ENCODE measurements at regions not wholly inside any gene's neighbourhood (a gene's known extent, or its start where the extent isn't known, plus 50 kb on each side); places are given as distances from the start of the nearest gene placed in this dataset.

- 66 to 75% methylated on average over 3 of the region's 3 CpGs for WGBS, 2 donors
Measured at GRCh38 chr6:145241039-145241438, 494.3 kb downstream of the EPM2A start.

GRCh38 chr6:145241721-145242120 is 493.6 kb downstream of the EPM2A start:
- intact Hi-C loops (cut with DNase I; ENCODE audit: low total_unique reads) = no loop called here
- 52 to 55% methylated on average over 3 of the region's 3 CpGs for WGBS, 2 donors
- DNase-seq = no peak
- TF ChIP-seq POLR2A (IDR thresholded peaks at IDR 0.05) (no peak), CTCF (IDR thresholded peaks at IDR 0.05) (no peak)
- Histone ChIP-seq H3K4me3 (no peak overlapping the region), H3K4me1 (no peaks in the 10 kb centered on the region), H3K27me3 (no peaks in the 10 kb centered on the region), H3K36me3 (ENCODE audit: low read depth, missing control alignments) (no peaks in the 10 kb centered on the region), H3K9me3 (no peaks in the 10 kb centered on the region), H3K27ac (no peak overlapping the region)

More at GRCh38 chr6:145241039-145241438, 494.3 kb downstream of the EPM2A start:
- no peak for TF ChIP-seq CTCF (IDR thresholded peaks at IDR 0.05)
- no peak for TF ChIP-seq POLR2A (IDR thresholded peaks at IDR 0.05)
- no peaks in the 10 kb centered on the region for H3K27me3 ChIP-seq
- no peaks in the 10 kb centered on the region for H3K36me3 ChIP-seq (ENCODE audit: low read depth, missing control alignments)
- H3K4me3 ChIP-seq = no peak overlapping the region
- intact Hi-C loops (cut with DNase I; ENCODE audit: low total_unique reads) = no loop called here
- no peaks in the 10 kb centered on the region for H3K9me3 ChIP-seq
- H3K4me1 ChIP-seq = no peaks in the 10 kb centered on the region
- H3K27ac ChIP-seq = no peak overlapping the region
- DNase-seq = no peak

GRCh38 chr6:145244349-145245100 is 490.8 kb downstream of the EPM2A start:
- H3K9me3 ChIP-seq = no peaks in the 10 kb centered on the region
- no peaks in the 10 kb centered on the region for H3K27me3 ChIP-seq
- DNase-seq = no peak
- 76 to 86% methylated on average over 3 of the region's 3 CpGs for WGBS, 2 donors
- intact Hi-C loops (cut with DNase I; ENCODE audit: low total_unique reads) = no loop called here
- no peak overlapping the region for H3K27ac ChIP-seq
- no peak overlapping the region for H3K4me3 ChIP-seq
- H3K36me3 ChIP-seq (ENCODE audit: low read depth, missing control alignments) = no peaks in the 10 kb centered on the region
- H3K4me1 ChIP-seq = no peaks in the 10 kb centered on the region
- TF ChIP-seq POLR2A (IDR thresholded peaks at IDR 0.05) (no peak), CTCF (IDR thresholded peaks at IDR 0.05) (no peak)

GRCh38 chr6:145245119-145245518 is 490.2 kb downstream of the EPM2A start:
- H3K27ac ChIP-seq = no peak overlapping the region
- WGBS, 2 donors = 65 to 78% methylated on average over 4 of the region's 4 CpGs
- no peaks in the 10 kb centered on the region for H3K4me1 ChIP-seq
- intact Hi-C loops (cut with DNase I; ENCODE audit: low total_unique reads) = no loop called here
- TF ChIP-seq POLR2A (IDR thresholded peaks at IDR 0.05) (no peak), CTCF (IDR thresholded peaks at IDR 0.05) (no peak)
- H3K9me3 ChIP-seq = no peaks in the 10 kb centered on the region
- no peak for DNase-seq
- H3K27me3 ChIP-seq = no peaks in the 10 kb centered on the region
- H3K4me3 ChIP-seq = no peak overlapping the region
- H3K36me3 ChIP-seq (ENCODE audit: low read depth, missing control alignments) = no peaks in the 10 kb centered on the region
